Left lung (tissue), 4 donors: ENCODE measurements at regions not wholly inside any gene's neighbourhood (a gene's known extent, or its start where the extent isn't known, plus 50 kb on each side); places are given as distances from the start of the nearest gene placed in this dataset.

Source experiments
- ATAC-seq: fragments of 200-7000 bp; cut with Tn5 transposase; one replicate; pipeline ENCODE4 v1.9.1; 2020; ENCODE audit warnings: moderate library complexity
- DNase-seq, 4 donors: peaks; one replicate each; pipeline ENCODE4 v3.0.0-alpha.2; 2013 to 2020
- H3K27ac ChIP-seq, 2 donors: fragments of 200-600 bp; sonication (generic) in 1 of 2; one replicate each; pipeline versions ENCODE4 v1.5.0 to v1.8.0; 2020 to 2021
- H3K27me3 ChIP-seq, 2 donors: fragments of 200-600 bp; sonication (generic) in 1 of 2; one replicate each; pipeline versions ENCODE4 v1.5.0 to v1.8.0; 2020 to 2021
- H3K36me3 ChIP-seq, 2 donors: fragments of 200-600 bp; sonication (generic) in 1 of 2; one replicate each; pipeline versions ENCODE4 v1.5.0 to v1.8.0; 2020 to 2021
- H3K4me1 ChIP-seq, 2 donors: fragments of 200-600 bp; one replicate each; pipeline ENCODE4 v1.8.0; 2021
- H3K4me3 ChIP-seq, 2 donors: fragments of 200-600 bp; sonication (generic) in 1 of 2; one replicate each; pipeline versions ENCODE4 v1.5.0 to v1.8.0; 2020 to 2021; ENCODE audit warnings: mild to moderate bottlenecking in 1 of 2
- H3K9me3 ChIP-seq, 2 donors: fragments of 200-600 bp; sonication (generic) in 1 of 2; one replicate each; pipeline versions ENCODE4 v1.5.0 to v1.8.0; 2020 to 2021
- CTCF ChIP-seq, 2 donors: fragments of 200-600 bp; sonication (generic) in 1 of 2; IDR thresholded peaks; one replicate each; pipeline versions ENCODE4 v1.5.0 to v1.8.0; 2021; ENCODE audit warnings: antibody characterized with exemption in 2 of 2
- intact Hi-C, 2 donors: fragments of 100-400 bp; cut with DNase I; formaldehyde crosslinking; loops; one replicate each; pipeline versions ENCODE4 v1.11.2 to v1.14.2; 2022
- donor health status: DM: no; HTN: yes; CAD: no.
- donor health status: DM: no; HTN: no; CAD: no.

- Histone ChIP-seq H3K4me1 (no peaks in the 10 kb centered on the region), H3K36me3 (no peaks in the 10 kb centered on the region), H3K4me3 (no peak overlapping the region), H3K9me3 (no peaks in the 10 kb centered on the region), H3K27ac (no peak overlapping the region), H3K27me3 (peaks cover 0 to 14% of the 10 kb centered on the region in 2 donors)
- ATAC-seq (no peak), DNase-seq (no peak)
- TF ChIP-seq CTCF (IDR thresholded peaks at IDR 0.05) = no peak
- intact Hi-C loops = no loop called here
Measured at GRCh38 chr17:72318131-72318530, 197.3 kb downstream of the SOX9 start.

GRCh38 chr17:72321896-72322295, 201.1 kb downstream of the SOX9 start:
- Histone ChIP-seq H3K9me3 (no peaks in the 10 kb centered on the region), H3K36me3 (no peaks in the 10 kb centered on the region), H3K27me3 (peaks cover 0 to 9% of the 10 kb centered on the region in 2 donors), H3K4me3 (no peak overlapping the region), H3K27ac (no peak overlapping the region), H3K4me1 (no peaks in the 10 kb centered on the region)
- intact Hi-C loops = no loop called here
- ATAC-seq = no peak
- no peak for TF ChIP-seq CTCF (IDR thresholded peaks at IDR 0.05)
- DNase-seq = no peak

- Histone ChIP-seq H3K27ac (no peak overlapping the region), H3K4me1 (no peaks in the 10 kb centered on the region), H3K9me3 (no peaks in the 10 kb centered on the region), H3K27me3 (peaks cover 0 to 40% of the 10 kb centered on the region in 2 donors), H3K4me3 (no peak overlapping the region), H3K36me3 (no peaks in the 10 kb centered on the region)
- no peak for ATAC-seq
- DNase-seq = no peak
- intact Hi-C loops = no loop called here
- no peak for TF ChIP-seq CTCF (IDR thresholded peaks at IDR 0.05)
Measured at GRCh38 chr17:72332367-72332766, 211.5 kb downstream of the SOX9 start.

GRCh38 chr17:72333570-72333969, 212.8 kb downstream of the SOX9 start:
- H3K27me3 ChIP-seq = peaks cover 0 to 40% of the 10 kb centered on the region in 2 donors
- H3K9me3 ChIP-seq = no peaks in the 10 kb centered on the region
- DNase-seq (no peak), ATAC-seq (no peak)
- H3K4me3 ChIP-seq = no peak overlapping the region
- intact Hi-C loops = no loop called here
- no peaks in the 10 kb centered on the region for H3K36me3 ChIP-seq
- TF ChIP-seq CTCF (IDR thresholded peaks at IDR 0.05) = no peak
- peaks cover 0 to 2% of the 10 kb centered on the region in 2 donors for H3K4me1 ChIP-seq
- H3K27ac ChIP-seq = no peak overlapping the region

- TF ChIP-seq CTCF (IDR thresholded peaks at IDR 0.05) = no peak
- intact Hi-C loops = no loop called here
- no peaks in the 10 kb centered on the region for H3K36me3 ChIP-seq
- ATAC-seq (no peak), DNase-seq (no peak)
- H3K4me3 ChIP-seq = no peak overlapping the region
- peaks cover 3 to 5% of the 10 kb centered on the region in 2 donors for H3K4me1 ChIP-seq
- H3K27me3 ChIP-seq = peaks cover 0 to 40% of the 10 kb centered on the region in 2 donors
- H3K27ac ChIP-seq = no peak overlapping the region
- no peaks in the 10 kb centered on the region for H3K9me3 ChIP-seq
Measured at GRCh38 chr17:72334205-72334604, 213.4 kb downstream of the SOX9 start.
